ENCODE measurements at regions not wholly inside any gene's neighbourhood (a gene's known extent, or its start where the extent isn't known, plus 50 kb on each side); places are given as distances from the start of the nearest gene placed in this dataset.

DNA sequence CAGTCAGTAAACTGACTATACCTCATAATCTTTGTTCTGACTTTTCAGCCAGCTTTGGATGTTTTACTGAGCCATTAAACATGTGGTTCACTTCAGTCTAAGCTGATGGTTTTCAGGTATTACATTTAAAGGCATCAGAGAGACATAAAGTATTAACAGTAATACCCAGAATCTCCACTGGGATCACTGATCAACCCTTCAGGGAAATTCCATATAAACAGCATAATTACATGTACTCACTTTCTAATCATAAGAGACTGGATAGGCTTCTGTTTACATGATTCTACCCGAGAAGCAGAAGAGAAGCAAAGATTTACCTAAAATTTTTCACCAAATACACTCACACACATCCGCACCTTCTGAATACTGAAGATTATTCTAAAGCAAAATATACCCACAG lies 186.7 kb upstream of the FREM1 start:
- H3K27ac ChIP-seq (ENCODE audit: low read depth, low read length, poor library complexity, severe bottlenecking) = no peak overlapping the region
- H3K9me3 ChIP-seq (ENCODE audit: low read length) = no peaks in the 10 kb centered on the region
- no TSS peak for BruUV-seq (replicated peaks)
- H3K4me3 ChIP-seq (ENCODE audit: low read depth, low read length, poor library complexity, severe bottlenecking) = no peak overlapping the region
- POLR2A ChIA-PET = interaction anchor here (1.1 kb wide), 1 partner anchor 24 kb away, joined by 3 read pairs; no protein-coding TSS in a partner anchor
- TF ChIP-seq, protein P1, sequence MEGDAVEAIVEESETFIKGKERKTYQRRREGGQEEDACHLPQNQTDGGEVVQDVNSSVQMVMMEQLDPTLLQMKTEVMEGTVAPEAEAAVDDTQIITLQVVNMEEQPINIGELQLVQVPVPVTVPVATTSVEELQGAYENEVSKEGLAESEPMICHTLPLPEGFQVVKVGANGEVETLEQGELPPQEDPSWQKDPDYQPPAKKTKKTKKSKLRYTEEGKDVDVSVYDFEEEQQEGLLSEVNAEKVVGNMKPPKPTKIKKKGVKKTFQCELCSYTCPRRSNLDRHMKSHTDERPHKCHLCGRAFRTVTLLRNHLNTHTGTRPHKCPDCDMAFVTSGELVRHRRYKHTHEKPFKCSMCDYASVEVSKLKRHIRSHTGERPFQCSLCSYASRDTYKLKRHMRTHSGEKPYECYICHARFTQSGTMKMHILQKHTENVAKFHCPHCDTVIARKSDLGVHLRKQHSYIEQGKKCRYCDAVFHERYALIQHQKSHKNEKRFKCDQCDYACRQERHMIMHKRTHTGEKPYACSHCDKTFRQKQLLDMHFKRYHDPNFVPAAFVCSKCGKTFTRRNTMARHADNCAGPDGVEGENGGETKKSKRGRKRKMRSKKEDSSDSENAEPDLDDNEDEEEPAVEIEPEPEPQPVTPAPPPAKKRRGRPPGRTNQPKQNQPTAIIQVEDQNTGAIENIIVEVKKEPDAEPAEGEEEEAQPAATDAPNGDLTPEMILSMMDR (conservative IDR thresholded peaks at IDR 0.05; ENCODE audit: low read length) = no peak
- no peaks in the 10 kb centered on the region for H3K9me2 ChIP-seq (ENCODE audit: insufficient read depth, low read length)
- H4K20me1 ChIP-seq (ENCODE audit: insufficient read depth, low read length) = no peaks in the 10 kb centered on the region
- intact Hi-C loops (cut with micrococcal nuclease; ENCODE audit: unreplicated experiment) = no loop called here
- CTCF ChIA-PET (ENCODE audit: unreplicated experiment) = no interaction called here
- no peak for DNase-seq (ENCODE audit: low spot score)
- no peaks in the 10 kb centered on the region for H3K36me3 ChIP-seq (ENCODE audit: insufficient read depth, low read length)
- no peaks in the 10 kb centered on the region for H3K79me2 ChIP-seq (ENCODE audit: insufficient read depth, low read depth, low read length)
- no peaks in the 10 kb centered on the region for H3K4me1 ChIP-seq (ENCODE audit: insufficient read depth, low read length, poor library complexity, severe bottlenecking)
- H2AFZ ChIP-seq (ENCODE audit: low read length) = no peak overlapping the region
- H3K4me2 ChIP-seq (ENCODE audit: low read length) = no peak overlapping the region

DNA sequence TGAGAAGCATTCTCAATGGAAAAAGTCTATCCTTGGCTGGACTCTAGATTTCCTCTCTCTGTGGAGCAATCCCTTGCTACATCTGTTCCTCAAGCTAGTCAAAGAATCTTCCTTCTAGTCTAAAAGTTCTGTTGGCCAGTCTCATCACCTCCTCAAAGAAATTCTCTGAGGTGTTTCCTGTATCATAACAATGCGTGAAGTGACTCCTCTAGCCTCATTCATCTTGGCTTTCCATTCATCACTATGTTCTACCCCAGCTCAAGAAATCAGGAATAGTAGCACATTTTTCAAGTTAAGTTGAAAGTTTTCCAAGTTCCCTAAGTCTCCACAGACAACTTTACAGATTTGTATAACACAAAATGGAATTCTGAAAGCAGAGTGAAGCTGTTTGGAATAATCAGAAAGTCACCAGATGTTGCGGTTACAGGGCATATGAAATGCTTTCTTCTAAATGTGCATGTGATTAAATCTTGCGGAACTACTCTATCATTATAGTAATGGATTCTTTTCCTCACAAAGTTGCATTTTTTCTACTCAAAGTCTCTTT lies 176.6 kb upstream of the FREM1 start:
- intact Hi-C loops (cut with micrococcal nuclease; ENCODE audit: unreplicated experiment) = no loop called here
- Histone ChIP-seq H2AFZ (ENCODE audit: low read length) (no peak overlapping the region), H3K4me3 (ENCODE audit: low read depth, low read length, poor library complexity, severe bottlenecking) (no peak overlapping the region), H3K4me2 (ENCODE audit: low read length) (no peak overlapping the region), H4K20me1 (ENCODE audit: insufficient read depth, low read length) (no peaks in the 10 kb centered on the region), H3K36me3 (ENCODE audit: insufficient read depth, low read length) (no peaks in the 10 kb centered on the region), H3K79me2 (ENCODE audit: insufficient read depth, low read depth, low read length) (no peaks in the 10 kb centered on the region), H3K27ac (ENCODE audit: low read depth, low read length, poor library complexity, severe bottlenecking) (no peak overlapping the region), H3K9me2 (ENCODE audit: insufficient read depth, low read length) (no peaks in the 10 kb centered on the region), H3K4me1 (ENCODE audit: insufficient read depth, low read length, poor library complexity, severe bottlenecking) (no peaks in the 10 kb centered on the region), H3K9me3 (ENCODE audit: low read length) (no peaks in the 10 kb centered on the region)
- no TSS peak for BruUV-seq (replicated peaks)
- DNase-seq (ENCODE audit: low spot score) = no peak
- ChIA-PET CTCF (ENCODE audit: unreplicated experiment) (no interaction called here), POLR2A (no interaction called here)
- TF ChIP-seq, protein P1 (conservative IDR thresholded peaks at IDR 0.05; ENCODE audit: low read length) = no peak

- intact Hi-C loops (cut with micrococcal nuclease; ENCODE audit: unreplicated experiment) = no loop called here
- Histone ChIP-seq H3K4me3 (ENCODE audit: low read depth, low read length, poor library complexity, severe bottlenecking) (no peak overlapping the region), H3K27ac (ENCODE audit: low read depth, low read length, poor library complexity, severe bottlenecking) (no peak overlapping the region), H2AFZ (ENCODE audit: low read length) (no peak overlapping the region), H3K9me2 (ENCODE audit: insufficient read depth, low read length) (no peaks in the 10 kb centered on the region), H3K4me1 (ENCODE audit: insufficient read depth, low read length, poor library complexity, severe bottlenecking) (no peaks in the 10 kb centered on the region), H3K9me3 (ENCODE audit: low read length) (no peaks in the 10 kb centered on the region), H3K36me3 (ENCODE audit: insufficient read depth, low read length) (no peaks in the 10 kb centered on the region), H3K79me2 (ENCODE audit: insufficient read depth, low read depth, low read length) (no peaks in the 10 kb centered on the region), H4K20me1 (ENCODE audit: insufficient read depth, low read length) (no peaks in the 10 kb centered on the region), H3K4me2 (ENCODE audit: low read length) (no peak overlapping the region)
- DNase-seq (ENCODE audit: low spot score) = no peak
- ChIA-PET POLR2A (no interaction called here), CTCF (ENCODE audit: unreplicated experiment) (no interaction called here)
- TF ChIP-seq EZH2phosphoT487 (IDR thresholded peaks at IDR 0.05; ENCODE audit: borderline replicate concordance, low read depth, low read length) = no peak
- TF ChIP-seq, protein P1 (conservative IDR thresholded peaks at IDR 0.05; ENCODE audit: low read length) = no peak
- BruUV-seq (replicated peaks) = no TSS peak
Observed at GRCh38 chr9:15086156-15086763, 176.0 kb upstream of the FREM1 start.

Data from OCI-LY7 (cell line).